GM23248 (cell line): ENCODE measurements at regions not wholly inside any gene's neighbourhood (a gene's known extent, or its start where the extent isn't known, plus 50 kb on each side); places are given as distances from the start of the nearest gene placed in this dataset.

Experiments
- DNase-seq: peaks from one replicate; pipeline ENCODE4 v3.0.0-alpha.2; 2015
- H2AFZ ChIP-seq: fragments of 200-600 bp; sonication (generic); 2 replicates; pipeline ENCODE4 v1.6.1; 2016; ENCODE audit warnings: antibody characterized with exemption
- H3F3A ChIP-seq: fragments of 200-600 bp; sonication (generic); 2 replicates; pipeline ENCODE4 v1.6.1; 2016; ENCODE audit warnings: mild to moderate bottlenecking, antibody characterized with exemption, mixed run types; ENCODE audit not compliant: insufficient read depth
- H3K27ac ChIP-seq: fragments of 200-600 bp; sonication (generic); 2 replicates; pipeline ENCODE4 v1.5.1; 2016; ENCODE audit warnings: mild to moderate bottlenecking
- H3K27me3 ChIP-seq: fragments of 200-600 bp; sonication (generic); replicated peaks from 2 replicates; pipeline ENCODE4 v1.6.1; 2016; ENCODE audit warnings: mild to moderate bottlenecking; ENCODE audit not compliant: insufficient read depth
- H3K36me3 ChIP-seq: fragments of 200-600 bp; sonication (generic); 2 replicates; pipeline ENCODE4 v1.6.1; 2016; ENCODE audit warnings: low read depth, mild to moderate bottlenecking
- H3K4me1 ChIP-seq: fragments of 200-600 bp; sonication (generic); 2 replicates; pipeline ENCODE4 v1.6.1; 2016; ENCODE audit warnings: mild to moderate bottlenecking; ENCODE audit not compliant: insufficient read depth
- H3K4me2 ChIP-seq: fragments of 200-600 bp; sonication (generic); one replicate; pipeline ENCODE4 v1.6.1; 2016; ENCODE audit warnings: mild to moderate bottlenecking; ENCODE audit not compliant: unreplicated experiment
- H3K4me3 ChIP-seq: fragments of 200-600 bp; sonication (generic); 2 replicates; pipeline ENCODE4 v1.5.1; 2016; ENCODE audit warnings: mild to moderate bottlenecking
- H3K79me2 ChIP-seq: fragments of 200-600 bp; sonication (generic); 2 replicates; pipeline ENCODE4 v1.6.1; 2016; ENCODE audit warnings: mild to moderate bottlenecking; ENCODE audit not compliant: insufficient read depth
- H3K9ac ChIP-seq: fragments of 200-600 bp; sonication (generic); 2 replicates; pipeline ENCODE4 v1.6.1; 2016; ENCODE audit warnings: mild to moderate bottlenecking
- H3K9me2 ChIP-seq: fragments of 200-600 bp; sonication (generic); 2 replicates; pipeline ENCODE4 v1.6.1; 2016; ENCODE audit warnings: mixed run types, mild to moderate bottlenecking, moderate library complexity; ENCODE audit not compliant: insufficient read depth
- H3K9me3 ChIP-seq: fragments of 200-600 bp; sonication (generic); one replicate; pipeline ENCODE4 v1.6.1; 2017; ENCODE audit warnings: low read depth
- H4K20me1 ChIP-seq: fragments of 200-600 bp; sonication (generic); 2 replicates; pipeline ENCODE4 v1.6.0; 2016; ENCODE audit not compliant: insufficient read depth
- EZH2 ChIP-seq: fragments of 200-600 bp; sonication (generic); IDR thresholded peaks from 2 replicates; pipeline ENCODE4 v1.6.1; 2018; ENCODE audit warnings: antibody characterized with exemption, mild to moderate bottlenecking; ENCODE audit not compliant: insufficient read depth, poor library complexity, severe bottlenecking
- EZH2phosphoT487 ChIP-seq: fragments of 200-600 bp; sonication (generic); IDR thresholded peaks from 2 replicates; pipeline ENCODE4 v1.6.1; 2018; ENCODE audit warnings: antibody characterized with exemption, moderate library complexity, mild to moderate bottlenecking, low read depth; ENCODE audit not compliant: insufficient read depth
- WGBS, 2 experiments: methylation state at CpG; one replicate each; pipeline ENCODE4 v1.1.6; 2015 to 2017; ENCODE audit warnings: low lambda C conversion rate in 2 of 2, low coverage in 1 of 2; ENCODE audit errors: missing lambda C conversion rate in 2 of 2; 5-methylcytosine and 5-hydroxymethylcytosine counted together
- in situ Hi-C: fragments of 300-500 bp; cut with MboI; formaldehyde crosslinking; loops from 2 replicates; pipeline ENCODE4 v1.15.0; 2020

DNA sequence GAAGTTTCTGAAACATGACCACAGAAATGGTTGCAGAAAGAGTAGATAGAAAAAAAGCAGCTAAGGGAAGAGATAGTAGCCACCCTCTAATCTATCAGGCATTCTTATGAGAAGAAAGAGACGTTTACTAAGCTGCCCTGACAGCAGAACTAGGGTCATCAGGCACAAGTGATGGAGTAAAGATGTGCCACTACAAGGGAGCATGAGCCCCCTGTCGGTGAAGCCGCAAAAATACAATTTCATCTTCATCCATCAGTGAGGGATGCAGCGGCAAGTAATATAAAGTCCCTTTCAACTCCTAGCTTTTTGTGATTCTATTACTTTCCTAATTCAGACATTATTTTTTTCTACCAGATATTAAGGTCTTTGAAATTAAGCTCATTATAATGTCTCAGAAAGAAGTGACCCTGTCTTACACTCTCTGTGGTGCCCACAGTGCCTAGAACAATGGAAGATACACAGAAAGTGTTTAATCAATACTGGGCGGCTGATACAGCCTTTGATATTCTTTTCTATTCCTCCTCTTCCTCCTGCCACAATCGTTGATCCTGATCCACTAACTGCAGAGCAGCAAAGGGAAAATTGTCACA is 651.6 kb downstream of the NTRK3 start:
- peak; percentile 18 for DNase-seq
- H3F3A ChIP-seq: no peaks in the 10 kb centered on the region
- H3K79me2 ChIP-seq: no peaks in the 10 kb centered on the region
- H3K27ac ChIP-seq: no peak overlapping the region
- H3K9ac ChIP-seq: no peak overlapping the region
- no peak overlapping the region for H2AFZ ChIP-seq
- WGBS, 2 experiments: 34 to 48% methylated on average over 6 of the region's 6 CpGs
- H3K36me3 ChIP-seq: no peaks in the 10 kb centered on the region
- no peak overlapping the region for H3K4me2 ChIP-seq
- no peak overlapping the region for H3K4me3 ChIP-seq
- H4K20me1 ChIP-seq: no peaks in the 10 kb centered on the region
- TF ChIP-seq EZH2 (no peak), EZH2phosphoT487 (no peak)
- in situ Hi-C loops: no loop called here
- peaks cover 10% of the 10 kb centered on the region for H3K4me1 ChIP-seq
- no peaks in the 10 kb centered on the region for H3K9me3 ChIP-seq
- H3K9me2 ChIP-seq: no peaks in the 10 kb centered on the region
- H3K27me3 ChIP-seq: no peaks in the 10 kb centered on the region

DNA sequence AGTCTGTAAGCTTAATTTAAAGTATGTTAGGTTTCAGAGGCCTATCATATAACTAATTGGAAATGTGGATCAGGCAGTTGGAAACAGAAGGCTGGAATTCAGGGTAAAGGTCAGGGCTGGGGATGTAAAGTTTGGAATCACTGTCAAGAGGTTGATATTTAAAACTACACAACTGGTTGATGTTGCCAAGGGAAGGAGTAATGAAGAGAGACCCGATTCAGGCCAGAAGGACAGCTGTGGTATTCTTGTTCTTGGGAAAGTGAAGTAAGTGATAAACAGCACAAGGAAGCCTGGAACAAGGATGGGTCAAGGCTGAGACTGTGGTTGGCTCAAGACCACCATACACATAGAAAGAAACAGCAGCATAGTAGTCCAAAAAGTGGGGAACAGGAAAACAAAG is 654.2 kb downstream of the NTRK3 start:
- Histone ChIP-seq H3K9me3 (no peaks in the 10 kb centered on the region), H4K20me1 (no peaks in the 10 kb centered on the region), H3K4me3 (no peak overlapping the region), H3K36me3 (no peaks in the 10 kb centered on the region), H3K27me3 (no peaks in the 10 kb centered on the region), H2AFZ (no peak overlapping the region), H3K9me2 (no peaks in the 10 kb centered on the region), H3K4me1 (no peaks in the 10 kb centered on the region), H3K4me2 (no peak overlapping the region), H3F3A (no peaks in the 10 kb centered on the region), H3K9ac (no peak overlapping the region), H3K27ac (no peak overlapping the region), H3K79me2 (no peaks in the 10 kb centered on the region)
- 17 to 25% methylated on average over 1 of the region's 1 CpG for WGBS, 2 experiments
- in situ Hi-C loops: no loop called here
- TF ChIP-seq EZH2: no peak
- no peak for TF ChIP-seq EZH2phosphoT487
- no peak for DNase-seq

DNA sequence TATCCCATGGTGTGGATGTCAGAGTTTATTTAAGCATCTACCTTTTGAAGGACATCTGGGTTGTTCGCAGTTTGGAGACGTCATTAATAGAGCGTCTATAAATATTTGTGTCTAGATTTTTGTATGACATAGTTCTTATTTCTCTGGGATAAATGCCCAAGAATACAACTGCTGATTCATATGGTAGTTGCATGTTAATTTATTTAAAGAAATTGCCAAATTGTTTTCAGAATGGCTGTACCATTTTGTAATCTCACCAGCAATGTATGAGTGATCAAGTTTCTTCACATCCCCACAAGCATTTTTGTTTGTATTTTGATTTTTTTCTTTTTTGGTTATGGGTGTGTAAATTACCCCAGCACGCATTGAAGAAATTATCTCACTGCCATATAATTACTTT is 656.9 kb downstream of the NTRK3 start:
- Histone ChIP-seq H3K4me1 (no peaks in the 10 kb centered on the region), H4K20me1 (no peaks in the 10 kb centered on the region), H3K9me3 (no peaks in the 10 kb centered on the region), H3K27me3 (no peaks in the 10 kb centered on the region), H3K79me2 (no peaks in the 10 kb centered on the region), H3K4me2 (no peak overlapping the region), H3K4me3 (no peak overlapping the region), H3F3A (no peaks in the 10 kb centered on the region), H3K27ac (no peak overlapping the region), H3K36me3 (no peaks in the 10 kb centered on the region), H3K9ac (no peak overlapping the region), H2AFZ (no peak overlapping the region), H3K9me2 (no peaks in the 10 kb centered on the region)
- WGBS, 2 experiments: 27 to 56% methylated on average over 4 of the region's 4 CpGs
- in situ Hi-C loops: no loop called here
- DNase-seq: peak; percentile 3
- TF ChIP-seq EZH2phosphoT487 (no peak), EZH2 (no peak)

DNA sequence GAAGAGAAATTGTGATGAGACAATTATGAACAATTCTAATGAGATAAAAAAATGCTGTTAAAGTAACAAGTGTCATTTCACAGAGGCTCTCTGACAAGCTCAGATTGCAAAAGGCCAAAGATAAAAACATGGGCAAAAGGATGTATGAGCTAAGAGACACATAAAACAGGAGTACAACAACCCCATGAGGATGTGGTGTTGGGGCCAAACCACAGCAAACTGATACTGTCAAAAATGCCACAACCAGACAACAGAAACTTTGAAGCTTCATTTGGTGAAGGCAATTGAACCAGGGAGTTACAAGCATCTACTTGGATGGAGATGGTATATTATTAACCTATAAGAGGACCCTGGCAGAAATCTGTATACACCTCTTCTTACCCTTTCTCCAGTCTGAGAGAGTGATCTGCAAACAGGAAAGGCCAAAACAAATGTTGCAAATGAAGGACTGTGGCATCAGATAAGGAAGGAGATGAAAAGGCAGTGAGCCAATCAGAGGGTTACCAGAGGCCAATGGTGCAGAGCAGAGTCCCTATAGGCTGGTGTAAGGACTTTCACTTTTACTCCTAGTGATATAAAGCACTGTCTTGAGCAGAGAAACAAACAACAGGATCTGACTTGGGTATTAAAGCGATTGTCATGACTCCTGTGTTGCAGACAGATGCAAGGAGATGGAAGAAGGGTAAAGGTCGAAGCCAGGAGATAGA is 659.0 kb downstream of the NTRK3 start:
- H3K4me2 ChIP-seq: no peak overlapping the region
- in situ Hi-C loops: no loop called here
- H3K79me2 ChIP-seq: no peaks in the 10 kb centered on the region

More for the DNA sequence above, 659.0 kb downstream of the NTRK3 start:
- H3K27me3 ChIP-seq: no peaks in the 10 kb centered on the region
- no peaks in the 10 kb centered on the region for H3K4me1 ChIP-seq
- no peaks in the 10 kb centered on the region for H3K9me3 ChIP-seq
- no peak overlapping the region for H3K9ac ChIP-seq
- H3K27ac ChIP-seq: no peak overlapping the region
- H3F3A ChIP-seq: no peaks in the 10 kb centered on the region
- no peak for TF ChIP-seq EZH2phosphoT487
- no peak for TF ChIP-seq EZH2
- WGBS, 2 experiments: 40 to 41% methylated on average over 2 of the region's 2 CpGs
- no peaks in the 10 kb centered on the region for H4K20me1 ChIP-seq
- H3K36me3 ChIP-seq: no peaks in the 10 kb centered on the region
- DNase-seq: no peak
- H2AFZ ChIP-seq: no peak overlapping the region
- no peaks in the 10 kb centered on the region for H3K9me2 ChIP-seq
- H3K4me3 ChIP-seq: no peak overlapping the region
